GM11168 (cell line): ENCODE measurements at regions not wholly inside any gene's neighbourhood (a gene's known extent, or its start where the extent isn't known, plus 50 kb on each side); places are given as distances from the start of the nearest gene placed in this dataset.
"Not testable (repeated sequence)": the region's sequence is repeated elsewhere in the genome, so short reads cannot be mapped to it uniquely, and the experiment has no call there.

ENCODE experiments used
- in situ Hi-C: fragments of 300-500 bp; cut with MboI; formaldehyde crosslinking; loops from one replicate; pipeline ENCODE4 v1.12.0; 2022; ENCODE audit warnings: low sequenced_read_pairs; ENCODE audit not compliant: unreplicated experiment

DNA sequence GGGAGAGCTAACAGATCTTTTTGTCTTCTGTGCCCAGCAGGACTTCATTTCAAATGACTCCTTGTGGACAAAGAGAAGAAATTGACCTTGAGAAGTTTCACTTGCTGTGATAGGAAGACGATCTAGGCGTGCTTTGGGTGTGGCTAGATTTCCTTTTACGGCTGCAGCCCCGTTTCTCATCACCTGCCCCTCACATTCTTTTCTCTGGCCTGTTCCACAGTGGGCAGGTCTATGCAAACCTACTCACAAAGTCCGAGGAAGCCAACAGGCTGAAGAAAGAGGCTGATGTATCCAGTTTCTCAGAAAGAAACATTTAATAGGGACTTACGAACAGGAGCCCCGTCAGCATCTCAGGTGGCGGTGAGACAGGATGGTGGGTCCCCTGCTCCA lies 231.8 kb downstream of the FGF9 start:
- in situ Hi-C loops, result no loop called here

- in situ Hi-C loops, result no loop called here
These were observed 234.6 kb downstream of the FGF9 start for GRCh38 chr13:21905486-21905885.

- in situ Hi-C loops, result no loop called here
These were observed 238.5 kb downstream of the FGF9 start for GRCh38 chr13:21909331-21909730.

GRCh38 chr13:21910546-21910945 lies 239.7 kb downstream of the FGF9 start:
- in situ Hi-C loops, result no loop called here

- in situ Hi-C loops, result no loop called here
These were observed 240.9 kb downstream of the FGF9 start for GRCh38 chr13:21911646-21912298.

DNA sequence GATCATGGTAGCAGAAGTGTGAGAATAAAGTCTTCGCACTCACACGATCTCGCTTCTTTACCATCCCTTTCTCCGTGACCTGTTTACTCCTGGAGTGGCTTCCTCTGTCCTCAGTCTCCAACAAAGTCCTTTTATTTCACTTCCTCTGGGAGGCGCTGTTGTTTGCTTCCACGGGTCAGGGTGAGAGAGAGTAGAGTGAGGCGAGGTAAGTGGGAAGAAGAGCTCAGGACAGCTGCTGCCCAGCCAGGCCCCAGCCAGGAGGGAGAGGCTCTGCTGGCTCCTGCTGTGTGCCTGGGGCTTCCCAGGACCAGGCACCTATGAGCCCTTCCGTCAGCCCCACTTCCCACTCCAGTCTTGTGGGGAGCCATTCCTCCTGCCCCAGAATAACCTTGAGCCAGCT lies 242.1 kb downstream of the FGF9 start:
- in situ Hi-C loops, result no loop called here

DNA sequence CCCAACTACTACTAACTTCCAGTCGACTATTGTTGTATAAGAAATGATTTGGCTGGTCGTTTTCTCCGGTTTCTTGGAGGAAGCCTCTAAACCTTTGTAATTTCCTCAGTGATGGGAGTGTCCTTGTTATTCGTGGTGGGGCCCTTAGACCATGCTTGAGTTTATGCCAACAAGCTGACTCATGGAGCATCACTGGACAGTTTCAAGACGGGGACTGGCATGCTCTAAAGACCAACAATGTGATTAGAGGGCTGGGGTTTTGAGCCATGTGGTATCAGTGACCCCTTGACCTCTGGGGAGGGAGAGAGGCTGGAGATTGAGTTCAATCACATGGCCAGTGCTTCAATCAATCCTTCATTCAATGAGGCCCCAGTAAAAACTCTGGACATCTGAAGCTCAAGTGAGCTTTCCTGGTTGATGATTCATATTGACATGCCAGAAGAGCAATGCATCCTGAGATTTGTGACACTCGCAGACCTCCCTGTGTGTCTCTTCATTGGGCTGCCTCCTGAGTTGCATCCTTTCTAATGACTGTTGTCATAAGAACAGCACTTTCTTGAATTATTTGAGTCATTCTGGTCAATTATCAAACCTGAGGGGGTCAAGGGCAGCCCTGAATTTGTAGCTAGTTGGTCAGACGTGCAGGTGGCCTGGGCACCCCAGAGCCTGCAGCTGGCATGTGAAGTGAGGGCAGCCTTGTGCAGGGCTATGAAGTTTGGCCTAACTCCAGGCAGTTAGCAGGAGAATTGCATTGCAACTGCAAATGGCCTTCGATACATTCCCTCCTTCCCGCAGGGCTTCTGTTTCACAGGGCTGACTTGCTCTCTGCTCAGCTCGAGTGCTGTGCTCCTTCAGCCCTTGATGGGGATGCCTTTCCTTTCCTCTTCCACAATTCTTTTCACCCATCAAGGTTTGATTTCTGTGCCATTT lies 246.5 kb downstream of the FGF9 start:
- in situ Hi-C loops, result no loop called here

- in situ Hi-C loops, result not testable (repeated sequence)
These were observed 249.9 kb downstream of the FGF9 start for GRCh38 chr13:21920802-21921201.

- in situ Hi-C loops, result loop anchor here (25.0 kb wide), 1 partner anchor 362 kb away; no protein-coding TSS in a partner anchor
These were observed 254.1 kb downstream of the FGF9 start for GRCh38 chr13:21924958-21925357.

- in situ Hi-C loops, result loop anchor here (25.0 kb wide), 1 partner anchor 362 kb away; no protein-coding TSS in a partner anchor
These were observed 254.8 kb downstream of the FGF9 start for GRCh38 chr13:21925720-21926119.

DNA sequence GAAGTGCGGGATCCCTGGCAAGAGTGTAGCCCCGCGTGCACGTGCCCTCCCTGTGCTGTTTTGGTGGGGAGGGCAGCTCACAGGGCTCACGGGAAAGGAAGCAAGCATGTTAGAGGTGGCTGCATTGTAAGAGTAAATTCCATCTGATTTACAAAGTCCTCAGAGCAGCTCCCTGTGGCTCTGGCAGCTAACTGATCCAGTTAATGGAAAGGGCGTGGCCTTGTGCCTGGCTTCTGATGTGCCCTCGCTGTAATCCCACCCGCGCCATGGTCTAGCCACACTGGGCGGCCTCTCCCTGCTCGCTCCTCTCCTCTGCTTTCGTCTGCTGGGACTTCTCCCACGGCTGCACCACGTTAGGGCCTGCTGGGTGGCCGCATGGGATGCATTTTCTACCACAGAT lies 258.5 kb downstream of the FGF9 start:
- in situ Hi-C loops, result loop anchor here (25.0 kb wide), 1 partner anchor 358 kb away; no protein-coding TSS in a partner anchor

- in situ Hi-C loops, result loop anchor here (25.0 kb wide), 1 partner anchor 357 kb away; no protein-coding TSS in a partner anchor
These were observed 259.7 kb downstream of the FGF9 start for GRCh38 chr13:21930536-21930935.

DNA sequence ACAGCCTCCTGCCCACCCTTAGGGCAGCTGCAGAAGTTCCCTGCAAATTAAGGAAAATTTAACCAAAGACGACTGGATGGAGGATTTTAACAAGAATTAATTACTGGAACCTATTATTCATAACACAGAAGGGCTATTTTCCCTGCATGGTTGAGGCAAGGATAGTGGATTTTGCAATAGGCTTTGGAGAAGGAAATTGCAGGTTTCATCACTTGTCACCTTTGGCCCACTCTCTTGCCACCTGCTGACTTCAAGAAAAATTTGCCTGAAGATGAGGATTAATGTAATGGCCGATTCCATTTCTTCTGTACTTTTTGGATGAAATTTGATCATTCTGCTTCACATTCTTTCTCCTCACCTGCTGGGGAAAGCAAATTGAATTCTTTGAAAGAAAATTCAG lies 261.7 kb downstream of the FGF9 start:
- in situ Hi-C loops, result loop anchor here (25.0 kb wide), 1 partner anchor 355 kb away; no protein-coding TSS in a partner anchor

DNA sequence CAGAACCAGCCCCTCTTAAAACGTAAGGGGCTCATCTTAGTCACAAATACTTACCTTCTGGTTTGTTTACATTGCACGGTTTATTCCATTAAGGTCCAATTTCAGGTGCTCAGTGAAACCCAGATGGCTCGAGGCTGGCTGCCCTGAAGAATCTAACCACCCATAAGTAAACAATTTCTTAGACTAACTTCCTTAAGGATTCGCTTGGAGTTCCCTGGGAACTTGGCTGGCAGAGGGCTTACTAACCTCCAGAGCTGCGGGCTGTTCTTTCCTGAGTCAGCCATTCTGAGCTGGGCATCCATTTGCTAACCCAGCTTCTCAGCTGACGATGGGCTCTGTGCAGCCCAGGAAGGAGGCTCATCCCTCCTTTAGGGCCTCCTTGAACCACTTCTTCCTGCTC lies 262.1 kb downstream of the FGF9 start:
- in situ Hi-C loops, result loop anchor here (25.0 kb wide), 1 partner anchor 354 kb away; no protein-coding TSS in a partner anchor

GRCh38 chr13:21934284-21934683 lies 263.4 kb downstream of the FGF9 start:
- in situ Hi-C loops, result loop anchor here (25.0 kb wide), 1 partner anchor 353 kb away; no protein-coding TSS in a partner anchor

GRCh38 chr13:21936674-21937073 lies 265.8 kb downstream of the FGF9 start:
- in situ Hi-C loops, result loop anchor here (25.0 kb wide), 1 partner anchor 351 kb away; no protein-coding TSS in a partner anchor

DNA sequence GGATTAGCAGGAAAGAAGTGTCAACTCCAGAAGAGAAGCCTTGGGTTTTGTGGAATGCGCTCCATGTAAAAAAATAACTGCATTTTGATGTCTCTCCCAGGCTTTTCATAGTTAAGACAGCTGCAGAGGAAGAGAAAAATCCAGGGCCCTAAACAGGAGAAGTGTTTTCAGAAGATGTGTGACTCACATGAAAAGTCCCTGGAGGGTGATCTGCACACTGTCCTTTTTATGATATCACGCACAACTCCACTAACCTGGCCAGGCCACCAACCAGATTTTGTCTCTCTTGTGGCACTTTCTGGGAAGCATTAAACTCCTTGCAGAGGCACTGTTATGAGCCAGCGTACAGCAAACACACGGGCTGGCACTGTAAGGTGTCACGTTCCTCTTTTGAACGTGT lies 267.3 kb downstream of the FGF9 start:
- in situ Hi-C loops, result loop anchor here (25.0 kb wide), 1 partner anchor 349 kb away; no protein-coding TSS in a partner anchor

DNA sequence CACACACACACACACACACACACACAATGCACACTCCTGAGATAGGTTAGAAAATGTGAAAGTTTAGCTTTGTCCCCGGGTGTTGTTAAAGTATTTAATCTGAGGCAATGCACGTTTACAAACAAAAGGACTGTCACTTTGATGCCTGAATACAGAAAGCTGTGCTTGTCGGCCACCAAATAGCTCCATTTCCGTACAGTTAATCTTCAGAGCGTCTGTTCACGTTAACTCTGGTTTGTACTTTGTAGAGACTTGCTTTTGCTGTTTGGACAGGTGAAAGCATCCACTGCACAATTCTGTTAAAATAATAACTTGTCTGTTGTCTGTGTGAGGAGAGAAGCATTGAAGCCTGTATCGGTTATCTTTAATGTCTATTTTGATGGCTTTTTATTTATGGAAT lies 267.8 kb downstream of the FGF9 start:
- in situ Hi-C loops, result loop anchor here (25.0 kb wide), 1 partner anchor 349 kb away; no protein-coding TSS in a partner anchor

- in situ Hi-C loops, result loop anchor here (25.0 kb wide), 1 partner anchor 345 kb away; no protein-coding TSS in a partner anchor
These were observed 271.2 kb downstream of the FGF9 start for GRCh38 chr13:21942061-21942460.

DNA sequence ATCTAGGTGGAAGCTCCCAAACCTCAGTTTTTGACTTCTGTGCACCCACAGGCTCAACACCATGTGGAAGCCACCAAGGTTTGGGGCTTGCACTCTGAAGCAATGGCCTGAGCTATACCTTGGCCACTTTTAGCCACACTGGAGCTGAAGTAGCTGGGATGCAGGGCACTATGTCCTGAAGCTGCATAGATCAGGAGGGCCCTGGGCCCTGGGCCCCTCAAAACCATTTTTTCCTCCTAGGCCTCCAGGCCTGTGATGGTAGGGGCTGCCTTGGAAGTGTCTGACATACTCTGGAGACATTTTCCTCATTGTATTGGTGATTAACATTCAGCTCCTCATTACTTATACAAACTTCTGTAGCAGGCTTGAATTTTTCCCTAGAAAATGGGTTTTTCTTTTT lies 273.7 kb downstream of the FGF9 start:
- in situ Hi-C loops, result loop anchor here (25.0 kb wide), 1 partner anchor 343 kb away; no protein-coding TSS in a partner anchor

DNA sequence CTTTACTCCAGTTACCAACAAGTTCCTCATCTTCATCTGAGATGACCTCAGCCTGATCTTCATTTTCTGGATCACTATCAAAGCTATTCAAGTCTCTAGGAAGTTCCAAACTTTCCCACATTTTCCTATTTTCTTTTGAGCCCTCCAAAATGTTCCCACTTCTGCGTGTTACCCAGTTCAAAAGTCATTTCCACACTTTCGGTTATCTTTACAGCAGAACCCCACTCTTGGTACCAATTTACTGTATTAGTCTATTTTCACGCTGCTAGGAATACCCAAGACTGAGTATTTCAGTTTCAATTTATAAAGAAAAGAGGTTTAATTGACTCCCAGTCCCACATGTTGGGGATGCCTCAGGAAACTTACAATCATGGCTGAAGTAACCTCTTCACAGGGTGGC lies 274.3 kb downstream of the FGF9 start:
- in situ Hi-C loops, result loop anchor here (25.0 kb wide), 1 partner anchor 342 kb away; no protein-coding TSS in a partner anchor
